Fibroblast of the aortic adventitia (primary cell): ENCODE measurements at regions not wholly inside any gene's neighbourhood (a gene's known extent, or its start where the extent isn't known, plus 50 kb on each side); places are given as distances from the start of the nearest gene placed in this dataset.
A peak's percentile ranks its signal among the peaks of the same experiment; 100 is the strongest.

Experiments used
- DNase-seq: peaks from one replicate; pipeline ENCODE4 v3.0.0-alpha.2; 2010; ENCODE audit warnings: low read depth
- H3K4me3 ChIP-seq: 2 replicates; pipeline ENCODE4 v1.5.1; 2011; ENCODE audit warnings: low read depth, mild to moderate bottlenecking, control low read depth, low read length, moderate library complexity
- TF ChIP-seq, protein P1 (sequence below): IDR thresholded peaks from 2 replicates; pipeline ENCODE4 v1.5.1; 2011; ENCODE audit warnings: mild to moderate bottlenecking, low read length, control low read depth, inconsistent platforms; ENCODE audit not compliant: insufficient read depth

DNA sequence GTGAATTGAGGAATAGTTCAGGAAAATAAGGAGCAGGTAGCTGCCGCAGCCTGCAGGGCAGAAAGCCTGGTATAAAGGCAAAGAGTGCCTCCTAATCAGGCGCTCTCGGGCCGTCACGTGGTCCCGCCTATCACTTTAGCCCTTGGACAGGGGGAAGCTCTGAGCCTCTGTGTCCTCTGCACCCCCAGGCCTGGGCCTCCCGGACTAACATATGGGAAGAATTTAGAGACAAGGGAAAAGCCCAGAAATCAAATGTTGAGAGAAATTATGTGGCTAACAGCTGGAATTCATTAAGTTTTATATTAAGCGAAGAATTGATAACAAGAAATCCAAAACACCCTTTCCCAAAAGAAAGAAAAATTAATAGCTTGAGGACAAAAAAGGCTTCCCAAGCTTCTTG lies 417.7 kb downstream of the ATP23 start:
- TF ChIP-seq, protein P1, sequence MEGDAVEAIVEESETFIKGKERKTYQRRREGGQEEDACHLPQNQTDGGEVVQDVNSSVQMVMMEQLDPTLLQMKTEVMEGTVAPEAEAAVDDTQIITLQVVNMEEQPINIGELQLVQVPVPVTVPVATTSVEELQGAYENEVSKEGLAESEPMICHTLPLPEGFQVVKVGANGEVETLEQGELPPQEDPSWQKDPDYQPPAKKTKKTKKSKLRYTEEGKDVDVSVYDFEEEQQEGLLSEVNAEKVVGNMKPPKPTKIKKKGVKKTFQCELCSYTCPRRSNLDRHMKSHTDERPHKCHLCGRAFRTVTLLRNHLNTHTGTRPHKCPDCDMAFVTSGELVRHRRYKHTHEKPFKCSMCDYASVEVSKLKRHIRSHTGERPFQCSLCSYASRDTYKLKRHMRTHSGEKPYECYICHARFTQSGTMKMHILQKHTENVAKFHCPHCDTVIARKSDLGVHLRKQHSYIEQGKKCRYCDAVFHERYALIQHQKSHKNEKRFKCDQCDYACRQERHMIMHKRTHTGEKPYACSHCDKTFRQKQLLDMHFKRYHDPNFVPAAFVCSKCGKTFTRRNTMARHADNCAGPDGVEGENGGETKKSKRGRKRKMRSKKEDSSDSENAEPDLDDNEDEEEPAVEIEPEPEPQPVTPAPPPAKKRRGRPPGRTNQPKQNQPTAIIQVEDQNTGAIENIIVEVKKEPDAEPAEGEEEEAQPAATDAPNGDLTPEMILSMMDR, result no peak
- H3K4me3 ChIP-seq, result no peak overlapping the region
- peak; percentile 83 for DNase-seq

DNA sequence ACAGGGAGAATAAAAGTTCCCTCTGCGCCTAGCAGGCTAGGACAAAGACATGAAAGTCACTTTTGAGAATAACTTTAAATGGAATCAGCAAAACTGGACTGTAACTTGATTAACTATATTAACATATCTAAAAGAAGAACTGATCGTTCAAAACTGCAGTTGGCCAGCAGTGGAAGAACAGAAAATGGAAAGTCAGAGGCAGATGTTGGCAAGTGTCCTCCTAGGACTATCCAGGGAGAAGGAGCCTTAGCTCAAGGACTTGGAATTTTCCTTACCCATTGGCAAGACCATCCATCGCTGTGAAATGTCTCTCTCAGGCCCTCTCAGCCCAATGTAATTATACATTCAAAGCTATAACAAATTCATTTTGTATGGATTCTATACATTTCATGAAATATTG lies 419.7 kb downstream of the ATP23 start:
- no peak overlapping the region for H3K4me3 ChIP-seq
- peak; percentile 10 for DNase-seq

DNA sequence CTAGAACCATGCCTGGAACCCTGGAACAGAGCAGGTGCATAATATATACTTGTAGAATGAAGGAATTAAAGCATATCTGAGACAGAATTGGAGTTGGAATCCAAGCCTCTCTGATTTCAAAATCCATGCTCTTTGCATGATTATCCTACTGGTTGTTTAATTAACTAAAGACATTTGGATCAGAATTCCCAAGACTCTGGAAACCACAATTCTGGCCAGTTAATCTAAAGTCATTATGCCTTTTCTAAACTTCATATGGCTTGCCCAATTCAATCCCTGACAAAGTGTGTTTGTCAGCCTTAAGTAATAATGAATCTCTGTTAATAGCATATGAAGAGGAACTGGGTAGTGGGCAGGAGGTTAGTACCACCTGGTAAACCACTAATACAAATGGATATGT lies 422.6 kb downstream of the ATP23 start:
- TF ChIP-seq, protein P1, result no peak
- peak; percentile 13 for DNase-seq

More for the DNA sequence above, 419.7 kb downstream of the ATP23 start:
- TF ChIP-seq, protein P1, result no peak

DNA sequence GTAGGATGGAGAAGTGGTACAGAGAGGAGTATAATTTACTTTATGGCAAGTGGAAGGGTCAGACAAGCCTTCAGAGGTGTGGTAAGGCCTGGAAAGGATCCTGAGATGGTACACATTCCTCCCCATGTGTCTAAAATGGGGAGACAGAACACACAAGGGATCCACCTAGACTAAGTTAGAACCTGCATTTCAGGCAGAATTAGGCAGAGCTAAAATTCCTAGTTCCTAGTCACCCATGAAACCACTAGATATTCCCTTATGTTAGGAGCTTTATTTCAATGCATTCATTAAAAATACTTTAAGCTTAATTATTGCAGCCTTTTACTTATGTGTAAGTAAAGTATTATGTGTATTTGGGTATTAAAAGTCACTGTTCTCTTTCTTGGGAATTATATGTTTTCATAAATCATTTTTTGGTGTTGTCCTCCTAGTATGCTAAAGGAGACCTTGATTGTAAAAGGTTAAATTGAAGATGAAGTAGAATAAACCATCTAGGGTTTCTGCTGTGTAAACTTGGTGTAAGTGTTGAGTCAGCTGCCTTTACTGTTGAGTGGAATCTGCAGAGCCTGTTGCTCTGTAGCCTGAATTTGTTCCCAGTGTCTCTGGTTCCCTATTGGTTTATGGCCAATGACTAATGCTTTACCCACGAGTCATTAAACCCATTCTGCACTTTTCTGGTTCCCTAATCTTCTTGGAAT lies 423.2 kb downstream of the ATP23 start:
- H3K4me3 ChIP-seq, result no peak overlapping the region
- DNase-seq, result peak; percentile 99
- TF ChIP-seq, protein P1, result no peak

More for the DNA sequence above, 422.6 kb downstream of the ATP23 start:
- no peak overlapping the region for H3K4me3 ChIP-seq

DNA sequence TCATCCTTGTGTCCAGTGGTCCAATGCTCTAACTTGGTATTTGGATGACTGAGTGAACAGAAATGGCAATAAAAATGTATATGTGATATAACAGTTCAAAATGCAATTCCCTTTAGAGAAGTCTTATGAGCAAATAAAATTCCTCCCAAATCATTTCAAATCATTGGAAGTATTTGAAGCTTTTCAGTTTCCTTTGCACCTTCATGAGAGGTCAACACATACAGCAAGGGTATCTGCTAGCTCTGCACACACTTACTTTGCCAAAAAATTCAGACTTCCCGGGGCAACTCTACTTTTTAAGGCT lies 423.7 kb downstream of the ATP23 start:
- no peak overlapping the region for H3K4me3 ChIP-seq
- DNase-seq, result no peak
- TF ChIP-seq, protein P1, result no peak

DNA sequence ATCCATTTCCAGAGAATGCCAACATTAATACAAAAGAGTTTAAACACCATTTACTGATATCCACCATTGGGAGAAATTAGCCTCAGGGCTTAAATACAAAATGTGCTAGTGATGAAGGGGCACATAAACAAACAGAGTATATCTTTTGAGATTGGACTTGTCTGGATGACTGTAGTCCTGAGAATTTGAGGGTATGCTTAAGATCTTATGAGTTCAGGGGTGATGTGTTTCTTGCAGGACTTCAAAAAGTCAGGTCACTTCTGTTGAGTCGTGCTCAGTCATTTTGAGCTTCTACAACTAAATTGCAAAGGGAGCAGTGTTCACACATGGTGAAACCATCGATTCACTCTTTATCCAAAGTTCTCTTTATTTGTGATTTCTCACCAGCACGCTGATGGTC lies 425.7 kb downstream of the ATP23 start:
- peak; percentile 5 for DNase-seq
- no peak overlapping the region for H3K4me3 ChIP-seq
- TF ChIP-seq, protein P1, result no peak

DNA sequence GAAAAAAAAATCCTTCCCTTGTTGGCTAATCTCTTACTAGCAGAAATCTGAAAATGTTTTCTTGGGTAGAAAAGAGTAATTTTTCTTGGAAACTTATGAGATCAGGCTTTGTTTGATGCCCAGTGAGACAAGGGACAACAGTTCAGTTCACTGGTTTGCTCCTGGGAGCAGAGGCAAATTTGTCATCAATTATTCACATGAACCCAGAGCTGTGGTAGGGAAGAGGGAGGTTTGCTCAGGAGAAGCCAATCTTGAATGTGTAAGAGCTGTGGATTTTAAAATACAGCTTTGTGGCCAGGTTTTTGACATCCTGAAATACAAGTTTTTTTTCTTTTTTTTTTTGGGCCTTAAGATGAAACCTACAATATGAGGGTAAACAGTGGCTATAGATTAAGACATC lies 426.6 kb downstream of the ATP23 start:
- TF ChIP-seq, protein P1, result no peak
- peak; percentile 10 for DNase-seq
- H3K4me3 ChIP-seq, result no peak overlapping the region
